HG03442 (cell line): ENCODE measurements at regions not wholly inside any gene's neighbourhood (a gene's known extent, or its start where the extent isn't known, plus 50 kb on each side); places are given as distances from the start of the nearest gene placed in this dataset.
A peak's percentile ranks its signal among the peaks of the same experiment; 100 is the strongest.
"Not testable (repeated sequence)": the region's sequence is repeated elsewhere in the genome, so short reads cannot be mapped to it uniquely, and the experiment has no call there.

ENCODE experiments used
- ATAC-seq: cut with Tn5 transposase; IDR thresholded peaks from one replicate; pipeline ENCODE4 v1.9.1; 2021; ENCODE audit warnings: mild to moderate bottlenecking, moderate library complexity; ENCODE audit not compliant: unreplicated experiment

DNA sequence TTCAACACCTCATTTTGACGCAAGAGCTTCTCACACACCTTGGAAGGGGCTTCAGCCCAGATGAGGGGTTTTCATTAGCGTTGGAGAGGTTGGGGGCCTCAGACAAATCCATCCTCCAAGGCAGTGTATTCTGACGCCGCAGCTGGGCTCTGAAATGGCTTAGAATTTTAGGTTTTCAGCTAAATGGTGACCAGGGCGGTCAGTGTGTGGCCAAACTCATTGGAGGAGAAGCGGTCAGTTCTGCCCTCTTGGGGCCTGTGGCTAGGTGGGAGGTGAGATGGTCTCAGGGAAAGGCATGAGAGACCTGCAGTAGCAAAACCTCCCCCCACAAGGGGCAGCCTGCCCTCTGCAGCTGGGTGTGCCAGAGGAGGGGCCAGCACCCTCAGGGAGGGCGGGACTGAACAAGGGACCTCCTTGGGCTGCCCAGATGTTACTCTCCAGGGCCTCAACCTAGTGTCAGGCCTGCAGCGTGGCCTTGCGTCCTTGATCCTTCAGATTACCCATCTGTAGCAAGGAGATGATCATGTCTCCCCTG lies 155.8 kb downstream of the URI1 start:
- no peak for ATAC-seq

DNA sequence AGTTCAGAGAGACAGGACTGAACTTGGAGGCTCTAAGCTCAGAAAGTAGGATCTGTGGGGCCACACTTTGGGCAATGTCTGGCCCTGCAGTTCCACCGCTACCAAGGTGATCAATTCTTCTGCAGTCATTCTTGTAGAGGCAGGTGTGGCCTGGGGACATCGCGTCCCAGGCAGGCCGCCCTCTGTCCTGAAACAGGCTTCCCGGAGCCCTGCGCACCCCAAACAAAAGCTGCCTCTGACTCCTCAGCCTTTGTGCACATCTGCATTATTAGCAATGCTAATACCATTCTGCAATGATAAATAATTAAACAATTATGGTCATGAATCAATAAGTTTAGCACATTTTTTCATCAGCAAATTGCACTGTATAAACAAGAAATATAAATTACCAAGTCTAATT lies 160.2 kb downstream of the URI1 start:
- no peak for ATAC-seq

DNA sequence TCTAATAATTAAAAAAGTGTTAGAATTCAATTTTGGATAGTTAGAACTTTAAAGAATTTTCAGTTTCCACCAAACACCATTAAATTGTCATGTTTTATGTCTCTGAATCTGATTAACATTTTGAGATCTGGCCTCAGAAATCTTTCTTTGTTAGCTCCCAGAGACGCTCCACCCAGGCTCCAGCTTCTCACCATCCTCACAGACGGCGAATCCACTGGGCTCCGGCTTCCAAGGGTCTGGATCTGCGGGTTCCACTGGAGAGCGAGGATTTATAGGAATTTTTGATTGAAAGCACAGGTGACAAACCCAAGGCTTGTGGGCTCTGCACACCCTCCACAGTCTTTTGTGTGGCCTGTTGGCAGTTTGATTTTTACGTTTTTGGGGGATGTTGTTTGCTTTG lies 160.6 kb downstream of the URI1 start:
- no peak for ATAC-seq

DNA sequence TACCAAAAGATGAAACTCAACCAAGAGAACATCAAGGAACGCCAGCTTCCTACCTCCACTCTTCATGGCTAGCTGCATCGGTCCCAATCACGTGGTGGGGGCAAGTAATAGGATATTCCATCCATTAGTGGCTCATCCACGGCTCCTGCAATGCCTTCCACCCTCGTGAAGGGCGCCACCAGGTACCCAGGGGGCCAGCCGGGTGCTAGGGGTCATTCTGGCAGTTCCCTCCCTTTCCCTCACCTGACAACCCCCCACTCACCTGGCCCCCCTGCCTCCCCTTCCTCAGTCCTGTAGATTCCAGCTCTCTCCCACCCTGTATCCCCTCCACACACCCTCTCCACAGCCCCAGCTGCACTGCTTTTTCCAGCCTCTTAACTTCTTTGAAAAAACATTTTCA lies 161.9 kb downstream of the URI1 start:
- ATAC-seq, result no peak

DNA sequence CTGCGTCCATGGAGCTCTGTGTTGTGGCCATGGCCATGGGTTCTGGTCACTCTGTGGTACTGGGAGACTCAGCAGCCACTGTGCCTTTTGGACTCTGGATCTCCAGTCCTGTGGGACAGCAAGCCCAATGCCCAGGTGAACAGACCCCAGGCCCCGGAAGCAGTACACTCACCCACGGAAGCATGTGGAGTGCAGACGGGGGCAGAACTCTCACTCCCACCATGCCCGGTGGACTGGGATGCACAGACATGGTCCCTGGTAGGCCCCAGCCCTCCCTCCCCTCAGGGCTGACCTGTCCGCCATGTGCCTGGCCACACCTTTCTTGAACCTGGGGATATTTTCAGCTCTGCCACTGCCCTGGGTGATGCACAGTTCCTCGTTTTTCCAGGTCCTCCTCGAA lies 163.3 kb downstream of the URI1 start:
- no peak for ATAC-seq

DNA sequence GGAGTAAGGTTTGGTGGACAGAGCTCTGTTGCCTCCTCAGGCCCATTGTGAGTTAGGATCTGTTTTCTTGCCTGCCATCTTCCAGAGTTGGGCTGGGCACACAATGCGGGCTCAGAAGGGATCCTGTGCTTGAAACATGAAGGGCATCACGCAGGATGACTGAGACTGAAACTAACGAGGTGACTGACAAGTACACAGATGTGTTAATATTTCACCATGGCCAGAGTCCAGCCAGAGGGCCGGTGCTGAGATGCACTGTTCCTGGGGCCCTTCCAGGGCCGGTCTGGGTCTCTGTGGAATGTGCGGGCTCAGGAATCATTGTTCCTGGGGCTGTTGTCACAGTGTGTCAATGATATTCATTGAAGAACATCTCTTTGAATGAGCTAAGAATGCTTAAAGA lies 163.7 kb downstream of the URI1 start:
- peak; percentile 68 for ATAC-seq

DNA sequence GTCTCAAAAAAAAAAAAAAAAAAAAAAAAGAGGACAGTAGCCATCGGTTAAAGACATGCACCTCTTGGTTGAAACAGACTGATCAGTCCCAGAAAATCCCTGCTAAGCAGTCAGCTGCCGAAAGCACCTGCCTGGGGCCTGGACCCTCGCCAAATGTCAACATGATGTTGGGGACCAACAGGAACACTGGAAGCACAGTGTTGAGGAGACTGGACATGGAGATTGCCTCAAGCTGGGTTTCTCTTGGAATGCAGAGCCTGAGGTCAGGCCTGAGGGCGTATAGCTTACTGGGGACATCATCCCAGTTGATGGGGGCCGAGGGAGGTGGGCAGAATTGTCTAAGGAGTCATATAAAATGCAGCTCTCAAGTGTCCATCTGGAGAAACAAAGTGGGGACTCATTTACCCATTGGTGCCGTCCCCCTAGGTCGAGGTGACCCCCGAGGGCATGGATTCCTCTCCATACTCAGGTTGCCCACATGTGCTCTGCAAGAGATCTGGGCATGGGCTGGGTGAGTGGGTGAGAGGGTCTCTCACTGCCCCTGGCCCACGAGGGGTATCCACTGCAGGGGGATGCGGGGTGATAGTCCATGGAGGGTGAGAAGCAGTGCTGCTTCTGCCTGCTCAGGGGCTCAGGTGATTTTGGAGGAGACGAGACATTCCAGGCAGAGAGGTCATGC lies 164.5 kb downstream of the URI1 start:
- ATAC-seq, result no peak

DNA sequence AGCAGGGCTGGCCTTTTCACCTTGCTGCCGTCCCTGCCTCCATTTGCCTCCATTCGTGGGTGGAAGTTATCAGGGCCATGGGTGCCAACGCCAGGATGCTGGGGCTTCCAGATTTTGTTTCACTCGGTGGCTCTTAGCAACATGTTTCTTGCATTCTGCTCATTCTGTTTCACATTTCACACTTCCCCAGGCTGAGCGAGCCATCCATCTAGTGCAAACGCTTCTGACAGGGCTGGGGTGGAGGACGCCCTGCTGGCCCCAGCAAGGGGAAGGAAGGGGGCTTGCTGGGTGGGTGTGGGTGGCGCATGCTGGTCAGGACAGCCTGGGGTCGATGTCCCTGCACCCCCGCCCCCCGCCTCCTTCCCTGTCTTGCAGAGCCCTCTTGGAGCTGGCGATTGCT lies 165.2 kb downstream of the URI1 start:
- ATAC-seq, result no peak

DNA sequence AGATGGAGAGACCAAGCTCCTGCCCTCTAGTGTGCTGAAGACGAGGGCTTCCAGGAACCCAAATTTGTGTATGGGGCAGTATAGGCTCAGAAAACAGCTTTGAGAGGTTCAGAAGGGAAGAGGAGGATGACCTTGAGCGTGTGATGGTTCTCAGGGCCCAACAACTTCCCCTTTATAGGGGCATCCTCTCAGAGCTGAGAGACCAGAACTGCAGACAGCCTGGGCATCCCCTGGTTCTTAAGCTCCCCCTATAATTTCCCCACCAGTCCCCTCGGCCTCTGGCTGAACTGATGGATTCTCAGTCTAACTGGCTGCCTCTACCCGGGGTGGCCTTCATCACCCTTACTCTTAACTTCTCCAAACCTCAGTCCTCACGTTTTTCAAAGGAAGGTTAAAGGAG lies 167.5 kb downstream of the URI1 start:
- ATAC-seq, result no peak

DNA sequence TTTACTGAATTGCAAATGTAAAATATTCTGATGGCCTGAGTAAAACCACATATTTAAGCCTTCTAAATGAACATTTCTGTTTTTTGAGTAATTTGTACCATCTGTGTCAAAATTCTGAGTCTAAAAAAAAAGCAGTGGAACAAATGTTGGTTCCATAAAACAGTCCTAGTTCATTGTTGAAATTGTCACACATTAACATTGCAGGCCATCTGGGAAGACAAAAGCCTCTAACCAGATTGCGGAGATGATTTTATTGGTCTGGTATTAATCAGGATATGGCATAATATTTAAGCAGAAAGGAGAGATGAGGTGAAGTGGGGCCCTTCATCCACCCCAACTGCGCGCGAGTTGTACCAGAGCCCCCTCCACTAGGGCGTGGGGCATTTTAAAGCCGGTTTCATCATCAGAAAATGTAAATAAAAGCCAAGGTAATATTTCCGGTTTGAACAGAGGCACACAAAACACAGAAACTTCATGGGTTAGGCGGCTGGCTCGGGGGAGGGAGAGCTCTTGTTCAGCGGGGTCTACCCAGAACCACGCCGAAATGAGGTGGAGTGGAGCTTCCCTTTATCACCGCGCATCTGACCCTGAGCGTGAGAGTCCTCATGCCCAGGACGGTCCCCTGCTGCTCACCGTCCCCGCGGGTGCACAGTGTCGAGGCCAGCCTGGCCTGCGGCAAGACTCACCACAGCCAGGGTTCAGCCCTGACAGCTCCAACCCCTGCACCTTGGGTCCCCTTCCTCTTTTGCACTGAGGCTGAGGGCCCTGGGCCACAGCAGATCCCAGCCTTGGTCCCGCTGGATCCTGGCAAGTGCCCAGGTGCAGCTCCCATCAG lies 169.2 kb downstream of the URI1 start:
- no peak for ATAC-seq

DNA sequence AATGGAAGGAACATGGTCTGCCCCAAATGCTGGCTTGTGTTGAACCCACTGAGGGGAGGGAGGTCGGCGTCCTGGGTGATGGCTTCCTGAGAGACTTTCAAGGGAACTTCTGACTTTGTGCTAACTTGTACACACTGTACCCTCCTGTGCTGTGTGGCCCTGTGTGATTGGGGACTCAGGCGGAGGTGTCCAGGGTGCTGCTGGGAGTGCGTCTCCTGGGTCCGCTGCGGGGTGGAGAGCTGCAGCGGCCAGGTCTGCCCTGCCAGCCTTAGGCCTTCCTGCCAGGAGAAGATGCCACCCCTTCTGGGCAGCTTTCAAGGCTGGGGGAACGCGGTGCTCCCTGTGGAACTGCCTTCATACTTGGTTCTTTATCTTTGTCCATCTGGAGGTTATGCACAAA lies 170.1 kb downstream of the URI1 start:
- ATAC-seq, result no peak

DNA sequence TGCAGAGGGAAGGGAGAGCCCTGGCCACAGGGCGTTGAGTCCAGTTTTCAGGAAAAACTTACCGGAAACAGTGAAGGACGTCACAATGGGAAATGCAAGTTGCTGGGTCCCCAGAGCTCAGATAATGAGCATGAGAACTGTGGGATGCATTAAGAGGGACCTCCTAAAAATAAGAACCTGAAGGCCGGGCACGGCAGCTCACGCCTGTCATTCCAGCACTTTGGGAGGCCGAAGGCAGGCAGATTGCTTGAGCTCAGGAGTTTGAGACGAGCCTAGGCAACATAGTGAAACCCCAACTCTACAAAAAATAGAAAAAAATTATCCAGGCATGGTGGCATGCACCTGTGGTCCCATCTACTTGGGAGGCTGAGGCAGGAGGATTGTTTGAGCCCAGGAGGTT lies 170.6 kb downstream of the URI1 start:
- ATAC-seq, result no peak

DNA sequence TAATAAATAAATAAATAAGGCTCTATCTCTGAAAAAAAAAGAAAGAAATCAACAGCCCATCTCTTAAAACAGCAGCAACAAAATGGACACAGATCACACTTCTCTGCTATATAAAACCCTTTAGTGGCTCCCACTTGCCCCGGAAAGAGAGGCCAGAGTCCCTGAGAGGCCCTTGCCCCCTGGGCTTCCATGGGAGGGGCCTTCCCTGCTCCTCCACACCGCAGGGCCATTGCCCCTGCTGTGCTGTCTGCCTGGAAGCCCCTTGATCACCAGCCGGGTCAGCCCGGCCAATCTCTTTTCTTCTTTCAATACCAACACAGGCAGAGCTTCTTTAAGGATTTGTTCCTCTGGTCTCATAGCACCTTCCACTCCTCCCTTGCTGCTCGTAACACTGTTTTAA lies 171.1 kb downstream of the URI1 start:
- no peak for ATAC-seq

DNA sequence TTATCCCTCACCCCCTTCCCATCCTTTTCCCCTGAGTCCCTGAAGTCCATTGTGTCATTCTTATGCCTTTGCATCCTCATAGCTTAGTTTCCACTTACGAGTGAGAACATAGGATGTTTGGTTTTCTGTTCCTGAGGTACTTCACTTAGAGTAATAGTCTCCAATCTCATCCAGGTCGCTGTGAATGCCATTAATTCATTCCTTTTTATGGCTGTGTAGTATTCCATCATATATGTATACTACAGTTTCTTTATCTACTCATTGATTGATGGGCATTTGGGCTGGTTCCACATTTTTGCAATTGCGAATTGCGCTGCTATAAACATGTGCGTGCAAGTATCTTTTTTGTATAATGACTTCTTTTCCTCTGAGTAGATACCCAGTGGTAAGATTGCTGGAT lies 172.1 kb downstream of the URI1 start:
- ATAC-seq, result not testable (repeated sequence)

DNA sequence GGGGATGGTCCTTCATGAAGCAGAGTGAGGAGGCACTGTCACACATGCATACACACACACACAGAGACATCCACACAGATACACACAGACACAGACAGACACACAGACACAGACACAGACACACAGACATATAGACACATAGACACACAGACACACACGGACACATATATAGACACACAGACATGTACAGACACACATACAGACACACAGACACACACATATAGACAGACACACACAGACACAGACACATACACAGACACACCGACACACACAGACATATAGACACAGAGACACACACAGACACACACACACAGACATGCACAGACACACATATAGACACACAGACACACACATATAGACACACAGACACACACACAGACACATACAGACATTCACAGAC lies 173.9 kb downstream of the URI1 start:
- ATAC-seq, result no peak

DNA sequence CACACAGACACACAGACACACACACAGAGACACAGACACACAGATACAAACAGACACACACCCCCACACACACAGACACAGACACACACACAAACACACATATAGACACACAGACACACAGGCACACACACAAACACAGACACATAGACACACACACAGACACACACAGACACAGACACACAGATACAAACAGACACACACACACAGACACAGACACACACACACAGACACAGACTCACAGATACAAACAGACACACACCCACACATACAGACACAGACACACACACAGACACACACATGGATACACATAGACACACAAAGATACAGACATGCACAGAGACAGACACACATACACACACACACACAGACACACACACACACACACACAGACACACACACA lies 174.5 kb downstream of the URI1 start:
- no peak for ATAC-seq

DNA sequence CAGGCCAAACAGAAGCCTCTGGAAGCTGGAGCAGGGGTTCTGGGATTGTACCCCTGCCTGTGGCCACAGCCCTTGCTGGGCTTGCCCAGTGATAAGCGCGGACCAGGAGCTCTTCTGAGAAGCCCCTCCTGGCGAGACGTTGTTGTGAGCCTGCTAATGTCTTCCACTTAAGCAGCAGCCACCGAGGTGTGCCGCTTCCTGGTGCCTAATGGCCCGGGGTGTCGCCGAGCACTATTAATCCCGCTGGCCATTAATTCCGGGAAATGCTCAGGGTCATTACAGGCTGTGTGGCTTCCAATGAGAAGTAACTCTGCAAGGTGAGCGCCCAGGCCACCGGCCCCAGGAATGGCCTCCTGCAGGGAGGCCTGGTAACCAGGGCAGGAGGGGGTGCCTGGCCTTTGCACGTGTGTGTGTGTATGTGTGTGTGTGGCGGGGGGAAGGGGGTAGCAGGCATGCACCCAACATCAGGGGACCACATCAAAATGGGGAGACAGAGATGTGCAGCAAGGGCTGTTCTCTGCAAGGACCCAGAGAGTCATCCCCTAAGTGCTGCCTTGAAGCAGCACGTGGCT lies 175.0 kb downstream of the URI1 start:
- no peak for ATAC-seq

DNA sequence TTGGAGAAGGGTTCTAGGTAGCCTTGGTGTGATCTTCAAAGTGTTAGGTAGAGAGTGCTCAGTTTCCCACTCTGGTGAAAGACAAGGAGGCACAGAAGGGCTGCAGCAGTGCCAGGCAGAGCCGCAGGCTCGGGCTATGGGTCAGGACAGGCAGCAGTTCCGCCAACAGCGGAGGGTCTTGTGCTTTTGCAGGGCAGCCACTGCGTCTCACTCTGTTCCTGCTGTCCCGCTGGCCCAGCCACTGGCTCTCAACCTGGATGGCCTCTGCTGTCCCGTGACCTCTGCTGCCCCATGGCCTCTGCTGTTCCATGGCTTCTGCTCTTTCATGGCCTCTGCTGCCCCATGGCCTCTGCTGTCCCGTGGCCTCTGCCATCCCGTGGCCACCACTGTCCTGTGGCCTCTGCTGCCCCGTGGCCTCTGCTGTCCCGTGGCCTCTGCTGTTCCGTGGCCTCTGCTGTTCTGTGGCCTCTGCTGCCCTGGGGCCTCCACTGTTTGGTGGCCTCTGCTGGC lies 175.7 kb downstream of the URI1 start:
- no peak for ATAC-seq

DNA sequence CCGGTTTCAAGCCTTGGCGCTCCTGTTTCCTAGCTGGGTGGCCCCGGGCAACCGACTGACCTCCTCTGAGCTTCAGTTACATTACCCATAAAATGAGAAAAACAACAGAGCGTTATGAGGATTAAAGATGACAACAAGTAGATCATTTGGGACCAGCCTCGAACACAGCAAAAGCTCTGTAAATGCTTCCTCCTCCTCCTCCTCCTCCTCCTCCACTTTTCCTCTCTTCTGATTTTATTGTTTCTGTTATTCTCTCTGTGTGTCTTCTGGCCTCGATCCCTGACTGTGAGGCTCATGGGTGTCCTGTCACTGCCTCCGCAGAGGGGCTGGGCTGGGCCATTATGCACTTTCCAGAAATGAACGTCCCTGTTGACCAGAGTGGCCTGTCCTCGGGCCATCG lies 176.2 kb downstream of the URI1 start:
- no peak for ATAC-seq

DNA sequence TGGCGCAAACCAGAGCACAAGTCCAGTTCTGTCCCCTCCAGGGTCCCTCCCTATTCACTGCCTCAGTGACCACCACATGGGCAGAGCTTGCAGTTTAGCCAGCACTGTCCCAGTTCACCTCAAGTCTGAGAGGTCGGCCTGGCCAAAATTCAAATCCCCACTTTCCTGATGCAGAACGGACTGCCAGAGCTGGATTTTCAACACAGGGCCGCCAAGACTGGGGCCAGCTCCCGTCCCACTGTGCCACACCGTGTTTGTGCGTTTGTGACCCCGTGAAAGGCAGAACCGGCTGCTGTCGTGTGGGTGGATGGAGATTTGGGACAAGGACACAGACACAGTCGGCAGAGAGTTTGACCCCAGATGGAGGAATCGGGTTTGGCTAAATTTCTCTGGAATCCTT lies 176.7 kb downstream of the URI1 start:
- ATAC-seq, result no peak

DNA sequence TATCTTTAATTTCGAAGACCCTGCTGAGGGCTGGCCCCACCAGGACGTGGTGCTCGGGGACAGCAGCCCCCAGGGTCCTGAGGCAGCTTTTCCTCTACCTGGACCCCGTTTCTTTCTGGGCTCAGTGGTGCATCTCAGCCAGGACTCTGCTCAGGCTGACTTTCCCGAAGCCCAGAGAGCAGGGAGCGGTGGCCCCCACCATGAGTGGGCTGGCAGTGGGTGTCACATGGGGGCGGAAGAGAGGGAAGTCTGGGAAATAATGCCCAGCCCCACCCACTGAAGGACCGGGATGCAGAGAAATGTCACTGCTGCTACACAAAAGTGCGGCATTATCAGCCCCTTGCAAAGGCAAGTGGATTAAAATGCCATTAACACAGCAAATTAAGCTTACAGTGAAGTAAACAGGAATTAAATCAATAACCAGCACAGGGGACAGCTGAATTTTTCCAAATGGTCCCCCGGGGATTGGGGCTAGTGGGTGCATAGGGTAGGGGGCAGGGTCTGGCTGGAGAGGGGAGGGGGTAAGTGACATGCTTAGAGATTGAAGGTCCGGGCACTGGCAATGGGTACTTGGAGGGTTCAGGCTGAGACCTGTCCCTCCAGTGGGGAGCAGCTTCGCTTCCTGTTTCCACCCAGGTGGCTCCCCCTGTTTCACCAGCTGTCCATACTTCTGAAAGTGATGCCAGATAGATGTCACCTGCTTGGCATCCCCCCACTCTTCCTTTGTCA lies 177.3 kb downstream of the URI1 start:
- ATAC-seq, result no peak
